Tibial nerve (tissue), 4 donors: ENCODE measurements at regions not wholly inside any gene's neighbourhood (a gene's known extent, or its start where the extent isn't known, plus 50 kb on each side); places are given as distances from the start of the nearest gene placed in this dataset.

Experiments
- DNase-seq, 2 donors: peaks; one replicate each; pipeline ENCODE4 v3.0.0-alpha.2; 2019; ENCODE audit warnings: low spot score in 2 of 2
- H3K27ac ChIP-seq, 4 donors: fragments of 200-600 bp; sonication (generic) in 3 of 4; one replicate each; pipeline ENCODE4 v1.5.1; 2017 to 2019; ENCODE audit warnings: mild to moderate bottlenecking in 1 of 4
- H3K27me3 ChIP-seq, 2 donors: fragments of 200-600 bp; sonication (generic) in 1 of 2; one replicate each; pipeline versions ENCODE4 v1.5.1 to v1.6.0; 2017 to 2019
- H3K36me3 ChIP-seq, 3 donors: fragments of 200-600 bp; sonication (generic); one replicate each; pipeline ENCODE4 v1.5.1; 2018 to 2019
- H3K4me1 ChIP-seq, 4 donors: fragments of 200-600 bp; sonication (generic) in 3 of 4; one replicate each; pipeline ENCODE4 v1.5.1; 2017 to 2019
- H3K4me3 ChIP-seq, 4 donors: fragments of 200-600 bp; sonication (generic) in 3 of 4; one replicate each; pipeline ENCODE4 v1.5.1; 2017 to 2019; ENCODE audit warnings: mild to moderate bottlenecking in 1 of 4, moderate library complexity in 1 of 4
- H3K9me3 ChIP-seq, 4 donors: fragments of 200-600 bp; sonication (generic) in 3 of 4; one replicate each; pipeline ENCODE4 v1.5.1; 2017 to 2019
- EP300 ChIP-seq, 2 donors: sonication (generic); formaldehyde crosslinking; IDR thresholded peaks; one replicate each; pipeline ENCODE4 v1.6.1; 2017; ENCODE audit warnings: antibody characterized with exemption in 2 of 2, mild to moderate bottlenecking in 1 of 2
- POLR2A ChIP-seq, 2 donors: fragments of 450-650 bp; IDR thresholded peaks; one replicate each; pipeline ENCODE4 v1.6.1; 2017; ENCODE audit warnings: antibody characterized with exemption in 2 of 2, mild to moderate bottlenecking in 2 of 2, moderate library complexity in 2 of 2
- WGBS, 2 donors: methylation state at CpG; one replicate each; pipeline ENCODE4 v1.1.5; 2018; 5-methylcytosine and 5-hydroxymethylcytosine counted together
- TF ChIP-seq, protein P1 (sequence below), 5 experiments: fragments of 200-600 bp in 3 of 5; fragments of 450-650 bp in 2 of 5; sonication (generic) in 3 of 5; IDR thresholded peaks; one replicate each; pipeline ENCODE4 v1.5.1; 2016 to 2019; ENCODE audit warnings: antibody characterized with exemption in 5 of 5, mild to moderate bottlenecking in 3 of 5, moderate library complexity in 2 of 5

DNA sequence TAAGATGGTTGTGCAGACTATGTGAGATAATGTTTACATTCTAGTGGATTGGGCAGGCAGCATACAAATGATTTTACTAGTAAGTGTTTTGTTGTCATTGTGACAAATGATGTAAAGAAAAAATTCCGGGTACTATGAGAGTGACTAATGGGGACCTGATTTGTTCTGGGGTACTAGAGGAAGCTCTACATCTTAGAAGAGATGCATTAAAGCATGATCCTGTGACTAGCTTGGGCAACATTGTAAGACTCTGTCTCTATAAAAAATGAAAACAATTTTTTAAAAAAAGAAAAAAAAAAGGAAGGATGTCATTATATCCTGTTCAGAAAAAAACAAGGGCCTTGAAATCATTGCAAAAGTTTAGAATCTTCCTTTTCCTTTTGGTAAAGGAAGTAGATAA is 58.1 kb upstream of the MYRIP start:
- Histone ChIP-seq H3K4me1 (no peaks in the 10 kb centered on the region), H3K9me3 (no peaks in the 10 kb centered on the region), H3K27ac (no peak overlapping the region), H3K4me3 (no peak overlapping the region), H3K27me3 (no peaks in the 10 kb centered on the region), H3K36me3 (no peaks in the 10 kb centered on the region)
- no peak for DNase-seq
- 54 to 60% methylated on average over 1 of the region's 1 CpG for WGBS, 2 donors
- TF ChIP-seq, protein P1, sequence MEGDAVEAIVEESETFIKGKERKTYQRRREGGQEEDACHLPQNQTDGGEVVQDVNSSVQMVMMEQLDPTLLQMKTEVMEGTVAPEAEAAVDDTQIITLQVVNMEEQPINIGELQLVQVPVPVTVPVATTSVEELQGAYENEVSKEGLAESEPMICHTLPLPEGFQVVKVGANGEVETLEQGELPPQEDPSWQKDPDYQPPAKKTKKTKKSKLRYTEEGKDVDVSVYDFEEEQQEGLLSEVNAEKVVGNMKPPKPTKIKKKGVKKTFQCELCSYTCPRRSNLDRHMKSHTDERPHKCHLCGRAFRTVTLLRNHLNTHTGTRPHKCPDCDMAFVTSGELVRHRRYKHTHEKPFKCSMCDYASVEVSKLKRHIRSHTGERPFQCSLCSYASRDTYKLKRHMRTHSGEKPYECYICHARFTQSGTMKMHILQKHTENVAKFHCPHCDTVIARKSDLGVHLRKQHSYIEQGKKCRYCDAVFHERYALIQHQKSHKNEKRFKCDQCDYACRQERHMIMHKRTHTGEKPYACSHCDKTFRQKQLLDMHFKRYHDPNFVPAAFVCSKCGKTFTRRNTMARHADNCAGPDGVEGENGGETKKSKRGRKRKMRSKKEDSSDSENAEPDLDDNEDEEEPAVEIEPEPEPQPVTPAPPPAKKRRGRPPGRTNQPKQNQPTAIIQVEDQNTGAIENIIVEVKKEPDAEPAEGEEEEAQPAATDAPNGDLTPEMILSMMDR (IDR thresholded peaks at IDR 0.05) = no peak
- TF ChIP-seq POLR2A (IDR thresholded peaks at IDR 0.05) (no peak), EP300 (IDR thresholded peaks at IDR 0.05) (no peak)

DNA sequence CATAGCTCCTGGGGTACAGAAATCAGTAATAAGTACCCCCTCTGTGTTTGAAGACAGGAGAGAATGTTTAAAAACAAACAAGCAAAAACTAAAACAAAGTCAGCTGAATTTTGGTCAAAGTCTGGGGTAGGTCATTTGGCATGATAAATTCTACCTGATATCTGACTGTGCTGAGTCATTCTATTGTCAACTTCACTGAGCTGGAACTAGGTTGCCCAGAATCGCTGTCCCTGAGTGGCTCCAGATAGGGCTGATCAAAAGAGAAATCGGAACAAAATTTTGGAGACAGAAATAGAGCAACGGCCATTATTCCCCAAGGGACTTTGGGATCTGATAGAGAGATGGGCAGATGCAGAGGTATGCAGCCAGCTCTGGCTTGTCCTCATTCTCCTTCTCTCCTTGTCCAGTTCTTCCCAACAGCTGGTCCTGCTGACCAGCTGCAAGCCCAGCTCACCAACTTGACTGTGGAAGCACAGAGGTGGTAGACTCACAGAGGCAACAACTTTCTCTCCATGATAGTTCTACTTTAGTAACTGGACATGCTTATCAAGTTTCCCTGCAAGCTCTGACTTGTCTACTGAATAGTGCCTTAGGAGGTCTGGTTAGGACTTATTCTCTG is 57.3 kb upstream of the MYRIP start:
- 78 to 83% methylated on average over 3 of the region's 3 CpGs for WGBS, 2 donors
- no peaks in the 10 kb centered on the region for H3K27me3 ChIP-seq
- no peak for DNase-seq
- H3K36me3 ChIP-seq = no peaks in the 10 kb centered on the region
- no peaks in the 10 kb centered on the region for H3K4me1 ChIP-seq
- no peaks in the 10 kb centered on the region for H3K9me3 ChIP-seq
- H3K27ac ChIP-seq = no peak overlapping the region
- H3K4me3 ChIP-seq = no peak overlapping the region
- TF ChIP-seq, protein P1 (IDR thresholded peaks at IDR 0.05) = no peak
- no peak for TF ChIP-seq EP300 (IDR thresholded peaks at IDR 0.05)
- no peak for TF ChIP-seq POLR2A (IDR thresholded peaks at IDR 0.05)

DNA sequence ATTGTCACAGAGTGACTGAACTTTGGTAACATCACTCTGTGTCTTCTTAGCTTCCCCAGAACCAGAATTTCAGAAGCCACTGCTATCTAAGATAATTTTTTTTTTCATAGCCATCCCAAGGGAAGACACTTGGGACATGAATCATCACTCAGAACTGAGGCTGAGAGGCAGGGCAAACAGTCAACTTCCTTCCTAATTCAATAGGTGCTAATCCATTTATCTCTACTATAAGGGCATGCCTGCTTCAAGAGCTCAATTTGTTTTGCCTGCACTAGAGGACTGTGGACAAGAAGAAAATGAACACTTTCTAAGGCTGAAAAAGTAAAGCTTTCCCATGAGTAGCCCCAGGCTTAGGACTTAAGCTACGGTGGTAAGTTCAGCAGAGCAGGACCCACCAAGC is 56.7 kb upstream of the MYRIP start:
- DNase-seq = no peak
- 78 to 88% methylated on average over 1 of the region's 1 CpG for WGBS, 2 donors
- H3K27ac ChIP-seq = no peak overlapping the region
- H3K4me1 ChIP-seq = no peaks in the 10 kb centered on the region
- no peaks in the 10 kb centered on the region for H3K9me3 ChIP-seq
- no peak overlapping the region for H3K4me3 ChIP-seq
- H3K27me3 ChIP-seq = no peaks in the 10 kb centered on the region
- no peaks in the 10 kb centered on the region for H3K36me3 ChIP-seq
- TF ChIP-seq, protein P1 (IDR thresholded peaks at IDR 0.05) = no peak
- TF ChIP-seq EP300 (IDR thresholded peaks at IDR 0.05) (no peak), POLR2A (IDR thresholded peaks at IDR 0.05) (no peak)

GRCh38 chr3:39753391-39753790 is 56.0 kb upstream of the MYRIP start:
- no peaks in the 10 kb centered on the region for H3K4me1 ChIP-seq
- H3K36me3 ChIP-seq = no peaks in the 10 kb centered on the region
- no peak overlapping the region for H3K27ac ChIP-seq
- no peak for DNase-seq
- TF ChIP-seq, protein P1 (IDR thresholded peaks at IDR 0.05) = no peak
- no peak for TF ChIP-seq POLR2A (IDR thresholded peaks at IDR 0.05)
- no peak for TF ChIP-seq EP300 (IDR thresholded peaks at IDR 0.05)
- H3K4me3 ChIP-seq = no peak overlapping the region
- no peaks in the 10 kb centered on the region for H3K9me3 ChIP-seq
- H3K27me3 ChIP-seq = no peaks in the 10 kb centered on the region
- WGBS, 2 donors = 74 to 94% methylated on average over 1 of the region's 1 CpG

GRCh38 chr3:39754549-39754948 is 54.9 kb upstream of the MYRIP start:
- TF ChIP-seq, protein P1 (IDR thresholded peaks at IDR 0.05) = no peak
- TF ChIP-seq EP300 (IDR thresholded peaks at IDR 0.05) (no peak), POLR2A (IDR thresholded peaks at IDR 0.05) (no peak)
- DNase-seq = no peak
- Histone ChIP-seq H3K9me3 (no peaks in the 10 kb centered on the region), H3K4me1 (no peaks in the 10 kb centered on the region), H3K27me3 (no peaks in the 10 kb centered on the region), H3K4me3 (no peak overlapping the region), H3K27ac (no peak overlapping the region), H3K36me3 (no peaks in the 10 kb centered on the region)
- 77 to 79% methylated on average over 3 of the region's 3 CpGs for WGBS, 2 donors
